ENCODE measurements at regions not wholly inside any gene's neighbourhood (a gene's known extent, or its start where the extent isn't known, plus 50 kb on each side); places are given as distances from the start of the nearest gene placed in this dataset.

GRCh38 chr17:70879401-70879800 lies 710.1 kb downstream of the KCNJ2 start:
- TF ChIP-seq CTCF (IDR thresholded peaks at IDR 0.05) (no peak), POLR2AphosphoS5 (IDR thresholded peaks at IDR 0.05; ENCODE audit: low read depth, low read length) (no peak), REST (IDR thresholded peaks at IDR 0.05; ENCODE audit: insufficient read depth in 1 of 2, low read depth in 2 of 2, low read length in 1 of 2) (no peak)

Data from Panc1 (cell line).